Heart left ventricle (tissue), 13 donors: ENCODE measurements at regions not wholly inside any gene's neighbourhood (a gene's known extent, or its start where the extent isn't known, plus 50 kb on each side); places are given as distances from the start of the nearest gene placed in this dataset.

ENCODE experiments used
- CTCF ChIP-seq, 12 donors: fragments of 200-600 bp; sonication (generic) in 4 of 12; IDR thresholded peaks; one replicate each; pipeline versions ENCODE4 v1.5.0 to v1.8.0; 2018 to 2022; ENCODE audit warnings: antibody characterized with exemption in 12 of 12, mild to moderate bottlenecking in 5 of 12
- POLR2A ChIP-seq, 2 donors: fragments of 450-650 bp; IDR thresholded peaks; one replicate each; pipeline ENCODE4 v1.6.1; 2017; ENCODE audit warnings: antibody characterized with exemption in 2 of 2, mild to moderate bottlenecking in 2 of 2, moderate library complexity in 2 of 2
- donor health status: ischemic (EF 13 %, LVEDD 7.1; RV severe dilation, severe dysfunction).
- donor health status: DM: no; HTN: yes; CAD: no.
- donor health status: DM: no; HTN: no; CAD: no.
- donor health status: ischemic (EF 25% LVEDD 6.9; RV normal size, moderate dysfunction).
- donor health status: ischemic (EF 25% LVEDD 5.7; RV mildly dilated, moderate dysfunction).
- donor health status: ischemic (EF 35%, LVEDD 5.7; RV mildly dilated, moderate dysfunction).
- donor health status: nonischemic (EF 11% LVEDD 7.7; RV severe dilation, severe dysfunction).
- donor health status: DM: yes; HTN: yes; CAD: no.
- donor health status: PGD.
- donor health status: ischemic (EF 29% LVEDD 5.4; RV normal size, mild dysfunction).
- donor health status: nonischemic (EF 23%, LVEDD 6.1; RV moderate dilation, normal function).

GRCh38 chr20:51918561-51918960 lies 116.2 kb upstream of the SALL4 start:
- TF ChIP-seq CTCF (IDR thresholded peaks at IDR 0.05) = no peak
- TF ChIP-seq POLR2A (IDR thresholded peaks at IDR 0.05) = no peak
